Liver (tissue), 8 donors: ENCODE measurements at regions not wholly inside any gene's neighbourhood (a gene's known extent, or its start where the extent isn't known, plus 50 kb on each side); places are given as distances from the start of the nearest gene placed in this dataset.

ENCODE experiments used
- DNase-seq: peaks from one replicate; pipeline ENCODE4 v3.0.0-alpha.2; 2017; ENCODE audit warnings: low spot score
- H3K27ac ChIP-seq, 2 donors: one replicate each; pipeline ENCODE4 v1.7.0; 2013; ENCODE audit warnings: inconsistent platforms in 2 of 2, low read length in 2 of 2, control low read depth in 1 of 2, low read depth in 1 of 2, mild to moderate bottlenecking in 1 of 2
- H3K27me3 ChIP-seq, 4 donors: one replicate each; pipeline versions ENCODE4 v1.6.1 to v1.7.0; 2013; ENCODE audit warnings: low read length in 3 of 4, inconsistent platforms in 1 of 4, mild to moderate bottlenecking in 1 of 4, moderate library complexity in 1 of 4; ENCODE audit not compliant: control insufficient read depth in 4 of 4, insufficient read depth in 4 of 4
- H3K36me3 ChIP-seq, 4 donors: one replicate each; pipeline versions ENCODE4 v1.6.1 to v1.7.0; 2013; ENCODE audit warnings: low read length in 3 of 4, mild to moderate bottlenecking in 3 of 4, low read depth in 1 of 4, moderate library complexity in 1 of 4; ENCODE audit not compliant: control insufficient read depth in 4 of 4, insufficient read depth in 3 of 4
- H3K4me1 ChIP-seq, 4 donors: one replicate each; pipeline versions ENCODE4 v1.6.1 to v1.7.0; 2013; ENCODE audit warnings: low read length in 3 of 4, mild to moderate bottlenecking in 3 of 4, moderate library complexity in 1 of 4; ENCODE audit not compliant: control insufficient read depth in 4 of 4, insufficient read depth in 4 of 4
- H3K4me3 ChIP-seq, 3 donors: one replicate each; pipeline versions ENCODE4 v1.6.1 to v1.7.0; 2013; ENCODE audit warnings: low read length in 3 of 3, control low read depth in 1 of 3, low read depth in 1 of 3, mild to moderate bottlenecking in 1 of 3
- H3K9ac ChIP-seq, 2 donors: one replicate each; pipeline ENCODE4 v1.7.0; 2013; ENCODE audit warnings: low read length in 2 of 2, mild to moderate bottlenecking in 2 of 2, moderate library complexity in 2 of 2, control low read depth in 1 of 2, low read depth in 1 of 2
- H3K9me3 ChIP-seq, 4 donors: one replicate each; pipeline versions ENCODE4 v1.6.1 to v1.7.0; 2013; ENCODE audit warnings: low read length in 3 of 4; ENCODE audit not compliant: control insufficient read depth in 4 of 4
- EGR1 ChIP-seq, 2 donors: IDR thresholded peaks; 2 replicates each; pipeline ENCODE4 v1.6.1; 2016 to 2018; ENCODE audit warnings: antibody characterized with exemption in 2 of 2, low read depth in 2 of 2
- FOXA1 ChIP-seq: IDR thresholded peaks from 2 replicates; pipeline ENCODE4 v1.6.1; 2016; ENCODE audit warnings: antibody characterized with exemption
- FOXA2 ChIP-seq: IDR thresholded peaks from 2 replicates; pipeline ENCODE4 v1.6.1; 2016; ENCODE audit warnings: antibody characterized with exemption
- GABPA ChIP-seq, 2 donors: IDR thresholded peaks in 1 of 2; conservative IDR thresholded peaks in 1 of 2; 2 replicates each; pipeline ENCODE4 v1.6.1; 2016; ENCODE audit warnings: antibody characterized with exemption in 2 of 2, mild to moderate bottlenecking in 1 of 2, moderate library complexity in 1 of 2
- HNF4A ChIP-seq, 2 donors: conservative IDR thresholded peaks; 2 replicates each; pipeline ENCODE4 v1.6.1; 2016; ENCODE audit warnings: antibody characterized with exemption in 2 of 2, mild to moderate bottlenecking in 2 of 2
- HNF4G ChIP-seq: IDR thresholded peaks from 2 replicates; pipeline ENCODE4 v1.6.1; 2016; ENCODE audit warnings: antibody characterized with exemption
- JUND ChIP-seq, 2 donors: IDR thresholded peaks; 2 replicates each; pipeline ENCODE4 v1.6.1; 2016; ENCODE audit warnings: antibody characterized with exemption in 2 of 2
- MAX ChIP-seq: IDR thresholded peaks from 2 replicates; pipeline ENCODE4 v1.6.1; 2016; ENCODE audit warnings: antibody characterized with exemption
- NR2F2 ChIP-seq: IDR thresholded peaks from 2 replicates; pipeline ENCODE4 v1.6.1; 2016; ENCODE audit warnings: antibody characterized with exemption
- RAD21 ChIP-seq, 2 donors: IDR thresholded peaks; 2 replicates each; pipeline ENCODE4 v1.6.1; 2016; ENCODE audit warnings: antibody characterized with exemption in 2 of 2, mild to moderate bottlenecking in 2 of 2
- RXRA ChIP-seq, 2 donors: IDR thresholded peaks; 2 replicates each; pipeline ENCODE4 v1.6.1; 2017 to 2018; ENCODE audit warnings: antibody characterized with exemption in 2 of 2, mild to moderate bottlenecking in 1 of 2
- SP1 ChIP-seq: IDR thresholded peaks from 2 replicates; pipeline ENCODE4 v1.6.1; 2018; ENCODE audit warnings: antibody characterized with exemption, mild to moderate bottlenecking
- TAF1 ChIP-seq: conservative IDR thresholded peaks from 2 replicates; pipeline ENCODE4 v1.6.1; 2016; ENCODE audit warnings: antibody characterized with exemption, mild to moderate bottlenecking
- YY1 ChIP-seq: IDR thresholded peaks from 2 replicates; pipeline ENCODE4 v1.6.1; 2016; ENCODE audit warnings: antibody characterized with exemption, mild to moderate bottlenecking
- WGBS: extraction: QIAGEN DNeasy Blood & Tissue Kit; methylation state at CpG from one replicate; pipeline ENCODE4 v1.1.7; 2013; 5-methylcytosine and 5-hydroxymethylcytosine counted together
- TF ChIP-seq, protein P1 (sequence below): IDR thresholded peaks from 2 replicates; pipeline ENCODE4 v1.6.1; 2016; ENCODE audit warnings: antibody characterized with exemption
- TF ChIP-seq, protein P2 (sequence below): fragments of 150-350 bp; IDR thresholded peaks from 2 replicates; pipeline ENCODE4 v1.5.1; 2017; ENCODE audit warnings: improper control_type of control experiment, low read depth, low read length; ENCODE audit not compliant: missing input control
- TF ChIP-seq, protein P3 (sequence below): IDR thresholded peaks from 2 replicates; pipeline ENCODE4 v1.6.1; 2016; ENCODE audit warnings: antibody characterized with exemption, mild to moderate bottlenecking
- TF ChIP-seq, protein P4 (sequence below): IDR thresholded peaks from 2 replicates; pipeline ENCODE4 v1.6.1; 2016; ENCODE audit warnings: antibody characterized with exemption
- donor health status: healthy.
- donor health status: healthy.
- donor health status: healthy.
- donor health status: healthy.
- donor health status: healthy.

DNA sequence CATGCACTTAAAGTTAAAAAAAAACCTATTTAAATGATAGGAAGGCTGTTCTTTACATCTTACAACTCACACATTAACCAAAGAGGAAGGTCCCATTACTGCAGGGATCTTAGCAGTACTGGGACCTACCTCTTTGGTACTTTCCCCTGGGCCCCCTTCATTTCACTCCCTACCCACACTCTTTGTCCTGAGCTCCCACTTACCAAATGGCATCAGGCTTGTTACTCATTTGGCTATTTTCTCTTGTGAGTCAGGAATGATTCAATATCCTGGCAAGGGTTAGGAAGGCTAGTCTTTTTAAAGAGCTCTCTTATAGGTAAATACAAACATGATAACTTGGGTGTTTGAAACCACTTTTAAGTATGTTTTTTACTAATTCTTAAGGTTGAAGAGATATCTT is 117.4 kb upstream of the ELL2 start (continued):
- TF ChIP-seq, protein P1, sequence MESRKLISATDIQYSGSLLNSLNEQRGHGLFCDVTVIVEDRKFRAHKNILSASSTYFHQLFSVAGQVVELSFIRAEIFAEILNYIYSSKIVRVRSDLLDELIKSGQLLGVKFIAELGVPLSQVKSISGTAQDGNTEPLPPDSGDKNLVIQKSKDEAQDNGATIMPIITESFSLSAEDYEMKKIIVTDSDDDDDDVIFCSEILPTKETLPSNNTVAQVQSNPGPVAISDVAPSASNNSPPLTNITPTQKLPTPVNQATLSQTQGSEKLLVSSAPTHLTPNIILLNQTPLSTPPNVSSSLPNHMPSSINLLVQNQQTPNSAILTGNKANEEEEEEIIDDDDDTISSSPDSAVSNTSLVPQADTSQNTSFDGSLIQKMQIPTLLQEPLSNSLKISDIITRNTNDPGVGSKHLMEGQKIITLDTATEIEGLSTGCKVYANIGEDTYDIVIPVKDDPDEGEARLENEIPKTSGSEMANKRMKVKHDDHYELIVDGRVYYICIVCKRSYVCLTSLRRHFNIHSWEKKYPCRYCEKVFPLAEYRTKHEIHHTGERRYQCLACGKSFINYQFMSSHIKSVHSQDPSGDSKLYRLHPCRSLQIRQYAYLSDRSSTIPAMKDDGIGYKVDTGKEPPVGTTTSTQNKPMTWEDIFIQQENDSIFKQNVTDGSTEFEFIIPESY, result no peak
- TF ChIP-seq FOXA1 (no peak), YY1 (no peak), NR2F2 (no peak), TAF1 (no peak)

DNA sequence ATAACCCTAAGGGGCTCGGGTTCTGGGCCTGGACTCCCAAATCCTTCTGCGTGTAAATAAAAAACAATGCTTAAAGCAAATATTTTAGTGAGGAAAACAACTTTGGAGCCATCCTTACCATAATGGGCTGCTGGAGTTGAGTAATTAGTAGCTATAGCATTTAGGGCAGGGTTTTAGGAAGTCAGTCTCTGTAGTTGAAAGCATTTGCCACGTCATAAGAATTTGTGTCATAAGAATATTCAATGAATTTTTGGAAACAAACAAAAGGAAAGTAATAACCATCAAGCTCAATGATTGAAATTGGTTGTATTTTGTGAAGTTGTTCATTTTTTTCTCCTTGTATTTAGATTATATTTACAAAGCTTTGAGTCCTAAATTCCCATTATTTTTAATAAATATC is 114.8 kb upstream of the ELL2 start:
- Histone ChIP-seq H3K9ac (no peak overlapping the region), H3K27me3 (no peaks in the 10 kb centered on the region), H3K27ac (no peak overlapping the region), H3K4me3 (no peak overlapping the region), H3K36me3 (no peaks in the 10 kb centered on the region), H3K4me1 (no peaks in the 10 kb centered on the region), H3K9me3 (no peaks in the 10 kb centered on the region)
- DNase-seq, result no peak
- TF ChIP-seq YY1 (no peak), NR2F2 (no peak), EGR1 (IDR thresholded peaks at IDR 0.05; ENCODE audit: low read depth in 2 of 2) (no peak), RXRA (IDR thresholded peaks at IDR 0.05) (no peak), JUND (IDR thresholded peaks at IDR 0.05) (no peak), TAF1 (no peak), GABPA (IDR thresholded peaks at IDR 0.05 in 1 of 2, conservative IDR thresholded peaks at IDR 0.05 in 1 of 2) (no peak), HNF4A (conservative IDR thresholded peaks at IDR 0.05) (no peak), FOXA2 (no peak), RAD21 (IDR thresholded peaks at IDR 0.05) (no peak), HNF4G (no peak), SP1 (no peak), FOXA1 (no peak), MAX (no peak)
- TF ChIP-seq, protein P2, sequence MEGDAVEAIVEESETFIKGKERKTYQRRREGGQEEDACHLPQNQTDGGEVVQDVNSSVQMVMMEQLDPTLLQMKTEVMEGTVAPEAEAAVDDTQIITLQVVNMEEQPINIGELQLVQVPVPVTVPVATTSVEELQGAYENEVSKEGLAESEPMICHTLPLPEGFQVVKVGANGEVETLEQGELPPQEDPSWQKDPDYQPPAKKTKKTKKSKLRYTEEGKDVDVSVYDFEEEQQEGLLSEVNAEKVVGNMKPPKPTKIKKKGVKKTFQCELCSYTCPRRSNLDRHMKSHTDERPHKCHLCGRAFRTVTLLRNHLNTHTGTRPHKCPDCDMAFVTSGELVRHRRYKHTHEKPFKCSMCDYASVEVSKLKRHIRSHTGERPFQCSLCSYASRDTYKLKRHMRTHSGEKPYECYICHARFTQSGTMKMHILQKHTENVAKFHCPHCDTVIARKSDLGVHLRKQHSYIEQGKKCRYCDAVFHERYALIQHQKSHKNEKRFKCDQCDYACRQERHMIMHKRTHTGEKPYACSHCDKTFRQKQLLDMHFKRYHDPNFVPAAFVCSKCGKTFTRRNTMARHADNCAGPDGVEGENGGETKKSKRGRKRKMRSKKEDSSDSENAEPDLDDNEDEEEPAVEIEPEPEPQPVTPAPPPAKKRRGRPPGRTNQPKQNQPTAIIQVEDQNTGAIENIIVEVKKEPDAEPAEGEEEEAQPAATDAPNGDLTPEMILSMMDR, result no peak
- TF ChIP-seq, protein P3, sequence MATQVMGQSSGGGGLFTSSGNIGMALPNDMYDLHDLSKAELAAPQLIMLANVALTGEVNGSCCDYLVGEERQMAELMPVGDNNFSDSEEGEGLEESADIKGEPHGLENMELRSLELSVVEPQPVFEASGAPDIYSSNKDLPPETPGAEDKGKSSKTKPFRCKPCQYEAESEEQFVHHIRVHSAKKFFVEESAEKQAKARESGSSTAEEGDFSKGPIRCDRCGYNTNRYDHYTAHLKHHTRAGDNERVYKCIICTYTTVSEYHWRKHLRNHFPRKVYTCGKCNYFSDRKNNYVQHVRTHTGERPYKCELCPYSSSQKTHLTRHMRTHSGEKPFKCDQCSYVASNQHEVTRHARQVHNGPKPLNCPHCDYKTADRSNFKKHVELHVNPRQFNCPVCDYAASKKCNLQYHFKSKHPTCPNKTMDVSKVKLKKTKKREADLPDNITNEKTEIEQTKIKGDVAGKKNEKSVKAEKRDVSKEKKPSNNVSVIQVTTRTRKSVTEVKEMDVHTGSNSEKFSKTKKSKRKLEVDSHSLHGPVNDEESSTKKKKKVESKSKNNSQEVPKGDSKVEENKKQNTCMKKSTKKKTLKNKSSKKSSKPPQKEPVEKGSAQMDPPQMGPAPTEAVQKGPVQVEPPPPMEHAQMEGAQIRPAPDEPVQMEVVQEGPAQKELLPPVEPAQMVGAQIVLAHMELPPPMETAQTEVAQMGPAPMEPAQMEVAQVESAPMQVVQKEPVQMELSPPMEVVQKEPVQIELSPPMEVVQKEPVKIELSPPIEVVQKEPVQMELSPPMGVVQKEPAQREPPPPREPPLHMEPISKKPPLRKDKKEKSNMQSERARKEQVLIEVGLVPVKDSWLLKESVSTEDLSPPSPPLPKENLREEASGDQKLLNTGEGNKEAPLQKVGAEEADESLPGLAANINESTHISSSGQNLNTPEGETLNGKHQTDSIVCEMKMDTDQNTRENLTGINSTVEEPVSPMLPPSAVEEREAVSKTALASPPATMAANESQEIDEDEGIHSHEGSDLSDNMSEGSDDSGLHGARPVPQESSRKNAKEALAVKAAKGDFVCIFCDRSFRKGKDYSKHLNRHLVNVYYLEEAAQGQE, result no peak
- TF ChIP-seq, protein P1, result no peak
- TF ChIP-seq, protein P4, sequence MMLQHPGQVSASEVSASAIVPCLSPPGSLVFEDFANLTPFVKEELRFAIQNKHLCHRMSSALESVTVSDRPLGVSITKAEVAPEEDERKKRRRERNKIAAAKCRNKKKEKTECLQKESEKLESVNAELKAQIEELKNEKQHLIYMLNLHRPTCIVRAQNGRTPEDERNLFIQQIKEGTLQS, result no peak
- WGBS, result 93% methylated on average over 3 of the region's 3 CpGs
